ENCODE measurements at regions not wholly inside any gene's neighbourhood (a gene's known extent, or its start where the extent isn't known, plus 50 kb on each side); places are given as distances from the start of the nearest gene placed in this dataset.
A peak's percentile ranks its signal among the peaks of the same experiment; 100 is the strongest.
"Not testable (repeated sequence)": the region's sequence is repeated elsewhere in the genome, so short reads cannot be mapped to it uniquely, and the experiment has no call there.

GRCh38 chr10:46786125-46786517 lies 125.1 kb upstream of the PTPN20 start:
- DNase-seq (ENCODE audit: low read depth) = not testable (repeated sequence)
- peak overlapping the region; percentile 47 for H3K4me3 ChIP-seq (ENCODE audit: low read depth, low read length)

- peak overlapping the region; percentile 67 for H3K4me3 ChIP-seq (ENCODE audit: low read depth, low read length)
- DNase-seq (ENCODE audit: low read depth) = peak; percentile 61
Observed at GRCh38 chr10:46786518-46787320, 124.5 kb upstream of the PTPN20 start.

DNA sequence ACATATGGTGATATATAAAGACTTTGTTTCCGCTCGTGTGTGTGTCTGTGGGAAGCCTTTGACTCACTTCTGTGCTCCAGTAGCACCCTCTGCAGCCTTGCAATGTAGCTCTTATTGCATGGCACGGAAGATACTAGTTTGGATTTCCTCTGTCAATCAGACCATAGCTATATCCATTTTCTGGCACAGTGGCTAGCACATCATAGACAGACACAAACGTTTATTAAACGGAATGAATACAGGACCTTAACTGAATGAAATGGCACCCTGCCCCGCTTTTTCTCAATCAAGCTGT lies 124.0 kb upstream of the PTPN20 start:
- TF ChIP-seq, protein P1, sequence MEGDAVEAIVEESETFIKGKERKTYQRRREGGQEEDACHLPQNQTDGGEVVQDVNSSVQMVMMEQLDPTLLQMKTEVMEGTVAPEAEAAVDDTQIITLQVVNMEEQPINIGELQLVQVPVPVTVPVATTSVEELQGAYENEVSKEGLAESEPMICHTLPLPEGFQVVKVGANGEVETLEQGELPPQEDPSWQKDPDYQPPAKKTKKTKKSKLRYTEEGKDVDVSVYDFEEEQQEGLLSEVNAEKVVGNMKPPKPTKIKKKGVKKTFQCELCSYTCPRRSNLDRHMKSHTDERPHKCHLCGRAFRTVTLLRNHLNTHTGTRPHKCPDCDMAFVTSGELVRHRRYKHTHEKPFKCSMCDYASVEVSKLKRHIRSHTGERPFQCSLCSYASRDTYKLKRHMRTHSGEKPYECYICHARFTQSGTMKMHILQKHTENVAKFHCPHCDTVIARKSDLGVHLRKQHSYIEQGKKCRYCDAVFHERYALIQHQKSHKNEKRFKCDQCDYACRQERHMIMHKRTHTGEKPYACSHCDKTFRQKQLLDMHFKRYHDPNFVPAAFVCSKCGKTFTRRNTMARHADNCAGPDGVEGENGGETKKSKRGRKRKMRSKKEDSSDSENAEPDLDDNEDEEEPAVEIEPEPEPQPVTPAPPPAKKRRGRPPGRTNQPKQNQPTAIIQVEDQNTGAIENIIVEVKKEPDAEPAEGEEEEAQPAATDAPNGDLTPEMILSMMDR (conservative IDR thresholded peaks at IDR 0.05; ENCODE audit: low read depth, low read length) = peak; percentile 20
- peak overlapping the region; percentile 67 for H3K4me3 ChIP-seq (ENCODE audit: low read depth, low read length)
- DNase-seq (ENCODE audit: low read depth) = peak; percentile 61

- DNase-seq (ENCODE audit: low read depth) = not testable (repeated sequence)
Observed at GRCh38 chr10:46792657-46793357, 118.4 kb upstream of the PTPN20 start.

GRCh38 chr10:46796351-46796750 lies 114.9 kb upstream of the PTPN20 start:
- not testable (repeated sequence) for H3K4me3 ChIP-seq (ENCODE audit: low read depth, low read length); DNase-seq (ENCODE audit: low read depth)

More at GRCh38 chr10:46792657-46793357, 118.4 kb upstream of the PTPN20 start:
- not testable (repeated sequence) for H3K4me3 ChIP-seq (ENCODE audit: low read depth, low read length)

DNA sequence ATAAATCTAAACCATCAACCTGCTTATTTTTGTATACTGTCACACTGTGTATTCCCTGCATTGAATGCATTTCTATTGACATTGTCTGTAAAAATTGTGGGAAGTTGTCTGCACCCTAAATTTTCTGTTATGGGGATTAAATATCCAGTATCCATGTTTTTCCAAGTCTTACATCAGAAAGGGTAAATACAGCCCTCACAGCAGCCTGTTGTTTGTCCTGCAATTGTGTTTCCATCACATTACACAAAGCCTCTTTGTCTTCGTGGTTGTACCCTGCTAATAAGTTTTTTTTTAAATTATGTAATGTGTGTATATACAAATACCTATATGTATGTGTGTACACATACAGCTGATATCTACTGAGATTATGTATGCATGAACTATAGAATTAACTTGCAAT lies 109.2 kb upstream of the PTPN20 start:
- H3K4me3 ChIP-seq (ENCODE audit: low read depth, low read length); DNase-seq (ENCODE audit: low read depth): not testable (repeated sequence)

DNA sequence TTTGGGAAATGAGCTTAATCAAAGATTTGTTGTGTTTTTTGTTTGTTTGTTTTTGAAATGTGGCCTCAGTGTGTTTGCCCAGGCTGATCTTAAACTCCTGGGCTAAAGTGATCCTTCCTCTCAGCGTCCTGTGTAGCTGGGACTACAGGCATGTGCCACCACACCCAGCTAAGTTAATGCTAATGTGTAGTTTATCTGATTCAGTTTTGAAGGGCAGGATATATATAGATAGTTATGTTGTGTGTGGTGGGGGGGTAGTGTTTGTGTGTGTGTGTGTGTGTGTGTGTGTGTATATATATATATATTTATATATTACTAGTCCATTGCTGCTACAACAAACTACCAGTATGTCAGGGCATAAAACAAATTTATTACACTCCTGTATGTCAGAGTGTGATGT lies 108.1 kb upstream of the PTPN20 start:
- DNase-seq (ENCODE audit: low read depth); H3K4me3 ChIP-seq (ENCODE audit: low read depth, low read length): not testable (repeated sequence)

GRCh38 chr10:46810222-46810621 lies 101.0 kb upstream of the PTPN20 start:
- not testable (repeated sequence) for H3K4me3 ChIP-seq (ENCODE audit: low read depth, low read length); DNase-seq (ENCODE audit: low read depth)

- H3K4me3 ChIP-seq (ENCODE audit: low read depth, low read length); DNase-seq (ENCODE audit: low read depth): not testable (repeated sequence)
Observed at GRCh38 chr10:46816126-46816525, 95.1 kb upstream of the PTPN20 start.

GRCh38 chr10:46840393-46841050 lies 70.7 kb upstream of the PTPN20 start:
- DNase-seq (ENCODE audit: low read depth); H3K4me3 ChIP-seq (ENCODE audit: low read depth, low read length): not testable (repeated sequence)

GRCh38 chr10:46841051-46841593 lies 70.1 kb upstream of the PTPN20 start:
- H3K4me3 ChIP-seq (ENCODE audit: low read depth, low read length); DNase-seq (ENCODE audit: low read depth): not testable (repeated sequence)

DNA sequence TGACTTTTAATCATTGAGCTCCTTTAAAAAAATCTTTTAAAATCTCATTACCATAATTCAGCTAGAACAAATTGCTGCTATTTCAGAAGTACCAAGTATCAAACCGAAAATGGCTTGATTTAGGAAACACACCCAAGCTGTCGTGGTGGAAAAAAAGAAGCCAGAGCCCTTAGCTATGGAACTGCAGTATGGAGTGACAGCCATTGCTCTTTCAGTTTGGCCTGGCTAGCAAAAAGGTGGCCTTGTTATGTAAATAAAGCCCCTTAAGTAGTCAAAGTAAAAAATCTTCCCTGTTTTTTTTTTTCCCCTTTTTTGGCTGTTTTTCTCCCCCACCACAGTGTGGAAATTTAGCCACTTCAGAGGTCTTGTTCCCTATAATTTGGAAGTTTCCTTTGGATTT lies 66.0 kb upstream of the PTPN20 start:
- H3K4me3 ChIP-seq (ENCODE audit: low read depth, low read length); DNase-seq (ENCODE audit: low read depth): not testable (repeated sequence)

DNA sequence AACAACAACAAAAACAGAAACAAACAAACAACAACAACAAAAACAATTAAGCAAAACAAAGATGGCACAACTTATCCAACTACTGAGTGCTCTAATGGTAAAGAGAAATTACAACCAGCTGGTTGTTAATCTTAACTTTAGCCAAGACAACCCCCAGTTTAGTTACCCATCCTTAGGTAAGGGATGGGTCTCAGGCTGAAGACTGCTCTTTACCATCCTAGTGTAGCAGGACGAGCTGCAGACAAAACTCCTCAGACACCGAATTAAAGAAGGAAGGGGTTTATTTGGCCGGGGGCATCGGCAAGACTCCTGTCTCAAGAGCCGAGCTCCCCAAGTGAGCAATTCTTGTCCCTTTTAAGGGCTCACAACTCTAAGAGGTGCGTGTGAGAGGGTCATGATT lies 65.6 kb upstream of the PTPN20 start:
- H3K4me3 ChIP-seq (ENCODE audit: low read depth, low read length); DNase-seq (ENCODE audit: low read depth): not testable (repeated sequence)

- DNase-seq (ENCODE audit: low read depth); H3K4me3 ChIP-seq (ENCODE audit: low read depth, low read length): not testable (repeated sequence)
Observed at GRCh38 chr10:46860753-46861152, 50.5 kb upstream of the PTPN20 start.
